GM12875 (cell line): ENCODE measurements at regions not wholly inside any gene's neighbourhood (a gene's known extent, or its start where the extent isn't known, plus 50 kb on each side); places are given as distances from the start of the nearest gene placed in this dataset.

ENCODE experiments used
- H3K4me3 ChIP-seq: one replicate; pipeline ENCODE4 v1.5.1; 2011; ENCODE audit warnings: low read depth, low read length, control low read depth
- TF ChIP-seq, protein P1 (sequence below): IDR thresholded peaks from 2 replicates; pipeline ENCODE4 v1.5.1; 2011; ENCODE audit warnings: low read depth, mild to moderate bottlenecking, control low read depth, inconsistent platforms, low read length, moderate library complexity, borderline replicate concordance; ENCODE audit not compliant: insufficient read depth

DNA sequence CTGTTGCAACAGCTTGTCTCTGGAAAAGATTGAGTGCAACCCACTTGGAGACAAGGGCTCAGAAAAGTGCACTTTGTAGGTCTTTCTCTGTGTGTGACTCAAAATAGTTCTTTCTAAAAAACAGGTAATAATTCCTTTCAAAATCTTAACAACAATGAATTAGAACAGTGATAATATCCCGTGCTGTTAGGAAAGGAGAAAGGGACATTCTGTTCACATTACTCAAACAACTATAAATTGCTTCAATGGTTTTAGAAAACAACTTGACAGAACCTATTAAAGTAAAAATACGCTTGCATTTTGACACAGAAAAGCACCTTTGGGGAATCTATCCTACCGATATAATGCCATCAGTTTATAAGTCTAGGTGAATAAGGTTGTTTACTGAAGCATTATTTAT lies 468.1 kb upstream of the DPP6 start:
- no peak overlapping the region for H3K4me3 ChIP-seq
- TF ChIP-seq, protein P1, sequence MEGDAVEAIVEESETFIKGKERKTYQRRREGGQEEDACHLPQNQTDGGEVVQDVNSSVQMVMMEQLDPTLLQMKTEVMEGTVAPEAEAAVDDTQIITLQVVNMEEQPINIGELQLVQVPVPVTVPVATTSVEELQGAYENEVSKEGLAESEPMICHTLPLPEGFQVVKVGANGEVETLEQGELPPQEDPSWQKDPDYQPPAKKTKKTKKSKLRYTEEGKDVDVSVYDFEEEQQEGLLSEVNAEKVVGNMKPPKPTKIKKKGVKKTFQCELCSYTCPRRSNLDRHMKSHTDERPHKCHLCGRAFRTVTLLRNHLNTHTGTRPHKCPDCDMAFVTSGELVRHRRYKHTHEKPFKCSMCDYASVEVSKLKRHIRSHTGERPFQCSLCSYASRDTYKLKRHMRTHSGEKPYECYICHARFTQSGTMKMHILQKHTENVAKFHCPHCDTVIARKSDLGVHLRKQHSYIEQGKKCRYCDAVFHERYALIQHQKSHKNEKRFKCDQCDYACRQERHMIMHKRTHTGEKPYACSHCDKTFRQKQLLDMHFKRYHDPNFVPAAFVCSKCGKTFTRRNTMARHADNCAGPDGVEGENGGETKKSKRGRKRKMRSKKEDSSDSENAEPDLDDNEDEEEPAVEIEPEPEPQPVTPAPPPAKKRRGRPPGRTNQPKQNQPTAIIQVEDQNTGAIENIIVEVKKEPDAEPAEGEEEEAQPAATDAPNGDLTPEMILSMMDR = no peak

DNA sequence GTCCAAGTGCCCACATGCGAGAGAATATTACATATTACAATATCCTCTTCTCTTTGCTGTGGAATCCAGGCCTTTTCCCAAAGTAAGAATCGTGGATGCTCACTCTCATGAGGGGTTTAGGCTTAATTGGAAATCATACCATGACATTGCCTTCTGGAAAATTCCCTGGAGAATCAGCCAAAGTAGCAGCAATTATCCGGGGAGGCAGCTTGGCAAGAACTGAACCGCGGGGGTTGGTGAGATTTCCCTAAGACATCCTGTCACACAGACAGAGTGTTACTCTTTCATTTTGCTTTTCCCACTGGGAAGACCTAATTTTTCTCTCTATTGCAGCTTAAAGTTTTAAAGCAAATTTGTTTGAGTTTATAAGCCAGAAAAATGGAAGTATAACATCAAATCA lies 463.6 kb upstream of the DPP6 start:
- TF ChIP-seq, protein P1 = no peak
- H3K4me3 ChIP-seq = no peak overlapping the region

DNA sequence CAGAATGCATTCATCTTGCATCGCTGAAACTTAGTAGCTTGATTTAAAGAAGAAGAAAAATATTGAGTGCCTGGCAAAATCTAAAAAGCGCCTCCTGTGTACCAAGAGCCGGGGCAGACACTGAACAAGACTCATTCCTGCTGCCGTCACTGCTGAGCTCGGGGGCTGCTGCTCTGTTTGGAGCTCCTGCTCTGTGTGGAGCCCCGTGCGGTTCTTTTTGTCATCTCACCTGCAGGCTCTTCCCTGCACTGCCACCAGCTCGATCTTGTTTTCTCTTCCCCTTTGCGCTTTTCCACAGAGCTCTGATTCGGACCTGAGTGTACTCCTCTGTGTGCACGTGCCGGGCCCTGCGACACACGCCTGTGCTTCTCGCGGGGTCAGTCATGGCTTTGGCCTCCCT lies 462.1 kb upstream of the DPP6 start:
- H3K4me3 ChIP-seq = no peak overlapping the region
- TF ChIP-seq, protein P1 = no peak

DNA sequence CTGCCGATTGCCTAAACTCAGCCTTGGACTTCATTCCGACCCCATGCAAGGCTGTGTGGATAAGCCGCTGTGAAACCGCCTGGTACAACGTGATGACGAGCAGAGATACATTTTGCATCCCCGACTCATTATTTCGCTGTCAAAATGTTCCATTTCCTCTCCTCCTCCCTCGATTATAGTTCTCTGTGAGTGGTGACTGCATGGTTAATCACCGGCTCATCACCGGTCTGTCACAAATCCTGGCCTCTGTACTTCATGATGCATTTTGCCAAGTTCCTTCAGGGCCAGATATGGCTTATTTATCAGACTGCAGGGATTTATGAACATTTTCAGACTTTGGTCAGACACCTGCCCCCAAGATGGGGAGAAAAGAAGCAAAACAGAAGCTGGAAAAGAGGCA lies 461.6 kb upstream of the DPP6 start:
- TF ChIP-seq, protein P1 = no peak

DNA sequence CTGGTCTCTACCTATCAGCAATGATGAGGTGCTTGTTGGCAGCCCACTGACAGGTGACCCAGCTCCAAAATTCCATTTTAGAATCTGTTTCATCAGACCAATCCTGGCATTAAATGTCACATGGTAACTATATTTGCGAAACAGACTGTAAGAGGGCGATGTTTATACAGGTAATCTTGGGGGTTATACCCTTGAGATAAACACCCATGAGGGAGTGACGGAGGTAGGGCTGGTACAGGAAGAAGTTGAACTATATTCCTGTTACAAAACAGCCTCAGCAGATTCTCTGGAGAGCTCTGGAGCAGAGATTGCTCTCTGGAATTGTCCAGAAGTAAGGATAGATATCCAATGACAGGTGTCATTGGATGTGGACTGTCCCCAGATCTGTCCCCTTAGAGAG lies 444.8 kb upstream of the DPP6 start:
- TF ChIP-seq, protein P1 = no peak
- H3K4me3 ChIP-seq = no peak overlapping the region

More for the DNA sequence above, 461.6 kb upstream of the DPP6 start:
- no peak overlapping the region for H3K4me3 ChIP-seq

DNA sequence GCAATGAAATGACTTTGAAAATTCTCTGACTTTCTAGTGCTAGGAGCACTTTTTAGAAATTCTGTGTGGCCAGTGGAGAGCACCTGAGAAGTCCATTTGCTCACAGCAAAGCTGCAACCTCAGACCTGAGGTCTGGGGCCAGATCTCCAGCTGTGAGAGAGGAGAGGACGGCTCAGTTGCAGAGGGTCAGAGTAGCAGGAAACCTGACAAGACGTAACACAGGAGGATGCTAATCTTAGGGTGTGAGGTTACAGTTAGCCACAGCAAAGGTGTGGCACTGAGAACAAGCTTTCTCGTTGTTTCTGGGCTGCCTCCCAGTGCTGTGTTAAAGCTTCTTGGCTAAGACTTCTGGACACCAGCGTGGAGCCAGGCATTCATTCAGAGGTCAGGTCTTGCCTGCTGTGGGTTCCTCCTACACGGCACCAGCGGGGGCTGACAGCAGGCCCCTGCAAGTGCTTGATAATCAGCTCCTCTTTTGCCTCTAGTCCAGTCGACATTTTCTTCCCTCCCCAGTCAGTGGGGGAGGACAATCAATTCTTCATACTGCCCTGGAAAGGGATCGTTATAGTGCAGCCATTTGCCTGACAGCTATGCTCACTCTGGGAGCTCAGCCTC lies 435.4 kb upstream of the DPP6 start:
- TF ChIP-seq, protein P1 = no peak
- no peak overlapping the region for H3K4me3 ChIP-seq

DNA sequence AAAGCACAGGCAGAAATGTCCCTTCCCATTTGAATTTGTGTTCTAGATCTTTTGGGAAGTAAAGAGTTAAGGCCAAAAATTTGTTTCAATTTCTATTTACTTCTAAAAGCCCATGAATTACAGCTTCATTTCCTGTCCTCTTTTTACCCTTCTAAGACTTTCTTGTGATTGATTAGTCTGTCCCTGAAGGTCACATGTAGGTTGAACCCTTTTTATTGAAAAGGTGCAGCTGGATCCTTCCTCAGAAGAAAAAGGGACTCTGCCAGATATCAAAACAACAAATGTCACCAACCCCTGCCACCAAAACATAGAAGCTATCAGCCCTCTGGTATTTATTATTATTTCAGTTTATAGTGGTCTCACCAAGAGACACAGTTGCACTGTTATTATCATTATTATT lies 424.9 kb upstream of the DPP6 start:
- H3K4me3 ChIP-seq = no peak overlapping the region
- TF ChIP-seq, protein P1 = no peak
